HFF-Myc (cell line): ENCODE measurements at regions not wholly inside any gene's neighbourhood (a gene's known extent, or its start where the extent isn't known, plus 50 kb on each side); places are given as distances from the start of the nearest gene placed in this dataset.
"Not testable (repeated sequence)": the region's sequence is repeated elsewhere in the genome, so short reads cannot be mapped to it uniquely, and the experiment has no call there.

ENCODE experiments used
- DNase-seq: peaks from one replicate; pipeline ENCODE4 v3.0.0-alpha.2; 2011; ENCODE audit warnings: low read depth; ENCODE audit errors: extremely low read depth
- H3K4me3 ChIP-seq: replicated peaks from 2 replicates; pipeline ENCODE4 v1.5.1; 2011; ENCODE audit warnings: low read depth, mild to moderate bottlenecking, control low read depth, low read length
- CTCF ChIP-seq: IDR thresholded peaks from 2 replicates; pipeline ENCODE4 v1.5.1; 2012; ENCODE audit warnings: mild to moderate bottlenecking, low read depth, low read length, control low read depth; ENCODE audit errors: missing control alignments

- no peak for DNase-seq
- H3K4me3 ChIP-seq = no peak overlapping the region
- TF ChIP-seq CTCF = no peak
Measured at GRCh38 chr1:197995408-197996258, 78.5 kb downstream of the LHX9 start.

- H3K4me3 ChIP-seq, DNase-seq: not testable (repeated sequence)
Measured at GRCh38 chr1:197996259-197996512, 79.0 kb downstream of the LHX9 start.

GRCh38 chr1:197998110-197998509 is 80.9 kb downstream of the LHX9 start:
- DNase-seq = no peak
- H3K4me3 ChIP-seq = no peak overlapping the region
- no peak for TF ChIP-seq CTCF

GRCh38 chr1:198001776-198002408 is 84.7 kb downstream of the LHX9 start:
- no peak overlapping the region for H3K4me3 ChIP-seq
- no peak for TF ChIP-seq CTCF
- no peak for DNase-seq

- no peak for DNase-seq
- no peak overlapping the region for H3K4me3 ChIP-seq
- no peak for TF ChIP-seq CTCF
Measured at GRCh38 chr1:198003468-198003867, 86.3 kb downstream of the LHX9 start.

GRCh38 chr1:198007011-198007410 is 89.8 kb downstream of the LHX9 start:
- H3K4me3 ChIP-seq = no peak overlapping the region
- DNase-seq = no peak
- TF ChIP-seq CTCF = no peak

- no peak for TF ChIP-seq CTCF
- no peak overlapping the region for H3K4me3 ChIP-seq
- no peak for DNase-seq
Measured at GRCh38 chr1:198007687-198008607, 90.8 kb downstream of the LHX9 start.
